LNCaP clone FGC (cell line): ENCODE measurements at regions not wholly inside any gene's neighbourhood (a gene's known extent, or its start where the extent isn't known, plus 50 kb on each side); places are given as distances from the start of the nearest gene placed in this dataset.

ENCODE experiments used
- DNase-seq: peaks from one replicate; pipeline ENCODE4 v3.0.0-alpha.2; 2011; ENCODE audit warnings: low read depth
- H3K4me3 ChIP-seq: 2 replicates; pipeline ENCODE4 v1.5.1; 2011; ENCODE audit warnings: mild to moderate bottlenecking, low read depth, low read length, control low read depth
- CTCF ChIP-seq: IDR thresholded peaks from 2 replicates; pipeline ENCODE4 v1.5.1; 2012; ENCODE audit warnings: mild to moderate bottlenecking; ENCODE audit not compliant: control insufficient read depth, insufficient read depth; ENCODE audit errors: extremely low read depth

GRCh38 chr9:108707120-108707519, 148.7 kb downstream of the ACTL7B start:
- no peak for DNase-seq
- H3K4me3 ChIP-seq: no peak overlapping the region
- TF ChIP-seq CTCF: no peak

GRCh38 chr9:108704156-108704852, 151.5 kb downstream of the ACTL7B start:
- DNase-seq: no peak
- no peak for TF ChIP-seq CTCF
- no peak overlapping the region for H3K4me3 ChIP-seq

GRCh38 chr9:108703429-108703828, 152.4 kb downstream of the ACTL7B start:
- DNase-seq: no peak
- no peak for TF ChIP-seq CTCF

GRCh38 chr9:108702681-108703080, 153.1 kb downstream of the ACTL7B start:
- H3K4me3 ChIP-seq: no peak overlapping the region
- DNase-seq: no peak

More at GRCh38 chr9:108703429-108703828, 152.4 kb downstream of the ACTL7B start:
- H3K4me3 ChIP-seq: no peak overlapping the region

GRCh38 chr9:108698801-108699200, 157.0 kb downstream of the ACTL7B start:
- H3K4me3 ChIP-seq: no peak overlapping the region
- no peak for DNase-seq
- no peak for TF ChIP-seq CTCF

More at GRCh38 chr9:108702681-108703080, 153.1 kb downstream of the ACTL7B start:
- TF ChIP-seq CTCF: no peak

GRCh38 chr9:108698231-108698630, 157.6 kb downstream of the ACTL7B start:
- no peak for TF ChIP-seq CTCF
- H3K4me3 ChIP-seq: no peak overlapping the region
- no peak for DNase-seq

GRCh38 chr9:108696156-108696555, 159.6 kb downstream of the ACTL7B start:
- H3K4me3 ChIP-seq: no peak overlapping the region
- TF ChIP-seq CTCF: no peak
- DNase-seq: no peak
